GM12873 (cell line): ENCODE measurements at regions not wholly inside any gene's neighbourhood (a gene's known extent, or its start where the extent isn't known, plus 50 kb on each side); places are given as distances from the start of the nearest gene placed in this dataset.

Experiments
- TF ChIP-seq, protein P1 (sequence below): IDR thresholded peaks from 2 replicates; pipeline ENCODE4 v1.5.1; 2012; ENCODE audit warnings: low read depth, mild to moderate bottlenecking, moderate library complexity, low read length, control low read depth; ENCODE audit not compliant: insufficient read depth; ENCODE audit errors: missing control alignments

- TF ChIP-seq, protein P1, sequence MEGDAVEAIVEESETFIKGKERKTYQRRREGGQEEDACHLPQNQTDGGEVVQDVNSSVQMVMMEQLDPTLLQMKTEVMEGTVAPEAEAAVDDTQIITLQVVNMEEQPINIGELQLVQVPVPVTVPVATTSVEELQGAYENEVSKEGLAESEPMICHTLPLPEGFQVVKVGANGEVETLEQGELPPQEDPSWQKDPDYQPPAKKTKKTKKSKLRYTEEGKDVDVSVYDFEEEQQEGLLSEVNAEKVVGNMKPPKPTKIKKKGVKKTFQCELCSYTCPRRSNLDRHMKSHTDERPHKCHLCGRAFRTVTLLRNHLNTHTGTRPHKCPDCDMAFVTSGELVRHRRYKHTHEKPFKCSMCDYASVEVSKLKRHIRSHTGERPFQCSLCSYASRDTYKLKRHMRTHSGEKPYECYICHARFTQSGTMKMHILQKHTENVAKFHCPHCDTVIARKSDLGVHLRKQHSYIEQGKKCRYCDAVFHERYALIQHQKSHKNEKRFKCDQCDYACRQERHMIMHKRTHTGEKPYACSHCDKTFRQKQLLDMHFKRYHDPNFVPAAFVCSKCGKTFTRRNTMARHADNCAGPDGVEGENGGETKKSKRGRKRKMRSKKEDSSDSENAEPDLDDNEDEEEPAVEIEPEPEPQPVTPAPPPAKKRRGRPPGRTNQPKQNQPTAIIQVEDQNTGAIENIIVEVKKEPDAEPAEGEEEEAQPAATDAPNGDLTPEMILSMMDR: no peak
Measured at GRCh38 chr4:178535939-178536579, 1093.8 kb upstream of the AGA start.

- TF ChIP-seq, protein P1: no peak
Measured at GRCh38 chr4:178553201-178553600, 1111.0 kb upstream of the AGA start.

- TF ChIP-seq, protein P1: no peak
Measured at GRCh38 chr4:178554352-178554751, 1112.1 kb upstream of the AGA start.

DNA sequence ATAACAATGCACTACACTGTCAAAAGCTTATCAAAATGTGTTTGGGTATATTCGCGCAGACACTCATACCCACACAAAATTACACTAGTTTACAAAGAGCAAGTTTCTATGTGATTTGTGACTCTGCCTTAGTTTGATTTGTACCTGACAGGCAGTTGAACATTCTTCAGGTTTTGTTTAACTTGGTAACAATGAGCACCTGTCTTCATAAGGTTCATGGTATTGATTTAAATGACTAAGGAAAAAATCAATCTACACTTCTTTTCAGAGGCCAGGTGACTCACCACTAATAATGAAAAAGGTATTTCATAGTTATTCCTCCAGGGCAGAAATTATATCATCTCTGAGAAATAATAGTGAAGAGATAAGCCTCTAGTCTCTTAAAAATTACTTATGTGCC lies 1114.6 kb upstream of the AGA start:
- TF ChIP-seq, protein P1: no peak

DNA sequence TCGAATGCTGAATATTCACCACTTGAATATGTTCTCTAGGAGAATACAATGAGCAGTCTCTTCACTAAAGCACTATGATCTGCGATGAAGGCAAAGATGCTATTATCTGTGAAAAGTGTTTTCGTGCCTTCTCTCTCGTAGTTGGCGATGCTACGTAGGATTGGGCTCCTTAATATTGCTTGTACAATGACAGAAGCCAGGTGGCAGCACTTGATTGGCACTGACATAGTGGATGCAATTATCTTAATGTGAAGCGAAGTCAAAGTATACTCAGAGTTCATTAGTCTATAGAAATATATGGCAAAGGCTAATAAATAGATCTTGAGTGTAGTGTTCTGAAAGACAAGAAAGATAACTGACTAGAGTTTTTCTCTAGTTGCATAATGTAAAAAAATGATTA lies 1135.7 kb upstream of the AGA start:
- TF ChIP-seq, protein P1: no peak

- TF ChIP-seq, protein P1: no peak
Measured at GRCh38 chr4:178595500-178596138, 1153.4 kb upstream of the AGA start.

GRCh38 chr4:178598672-178599071 lies 1156.4 kb upstream of the AGA start:
- TF ChIP-seq, protein P1: no peak
